Stimulated activated memory B cell treated with anti-CD40 and anti-IgM and Interleukin-4, amounts not matched to agents 10 μg/mL and 1 μg/mL and 100 μg/mL, for 72 hours (primary cell): ENCODE measurements at regions not wholly inside any gene's neighbourhood (a gene's known extent, or its start where the extent isn't known, plus 50 kb on each side); places are given as distances from the start of the nearest gene placed in this dataset.

ENCODE experiments used
- ATAC-seq: fragments of 150-1000 bp; cut with Tn5 transposase; 2 replicates; pipeline ENCODE4 v1.10.0; 2021
- H3K27ac Mint-ChIP-seq: one replicate; pipeline ENCODE4 v1.8.0; 2022; ENCODE audit warnings: mild to moderate bottlenecking, mixed read lengths
- H3K27me3 Mint-ChIP-seq: one replicate; pipeline ENCODE4 v1.8.0; 2022; ENCODE audit warnings: mixed read lengths
- H3K36me3 Mint-ChIP-seq: one replicate; pipeline ENCODE4 v1.8.0; 2022; ENCODE audit warnings: mixed read lengths
- H3K4me1 Mint-ChIP-seq: one replicate; pipeline ENCODE4 v1.8.0; 2022; ENCODE audit warnings: mixed read lengths
- H3K4me3 Mint-ChIP-seq: one replicate; pipeline ENCODE4 v1.8.0; 2022; ENCODE audit warnings: mild to moderate bottlenecking, moderate library complexity, mixed read lengths
- H3K9me3 Mint-ChIP-seq: one replicate; pipeline ENCODE4 v1.8.0; 2022; ENCODE audit warnings: mixed read lengths

GRCh38 chr1:114208714-114209113, 55.0 kb upstream of the SYT6 start:
- H3K4me1 Mint-ChIP-seq, result no peaks in the 10 kb centered on the region
- H3K27ac Mint-ChIP-seq, result no peak overlapping the region
- H3K9me3 Mint-ChIP-seq, result no peaks in the 10 kb centered on the region
- no peak for ATAC-seq
- H3K36me3 Mint-ChIP-seq, result no peaks in the 10 kb centered on the region
- no peak overlapping the region for H3K4me3 Mint-ChIP-seq
- H3K27me3 Mint-ChIP-seq, result peaks cover 48% of the 10 kb centered on the region

- Mint-ChIP-seq H3K36me3 (no peaks in the 10 kb centered on the region), H3K27me3 (peaks cover 49% of the 10 kb centered on the region), H3K9me3 (no peaks in the 10 kb centered on the region), H3K27ac (no peak overlapping the region), H3K4me3 (no peak overlapping the region), H3K4me1 (no peaks in the 10 kb centered on the region)
- peak; percentile 18 for ATAC-seq
These were observed 54.4 kb upstream of the SYT6 start for GRCh38 chr1:114208106-114208505.

- ATAC-seq, result peak; percentile 24
- no peak overlapping the region for H3K4me3 Mint-ChIP-seq
- H3K27ac Mint-ChIP-seq, result no peak overlapping the region
- H3K9me3 Mint-ChIP-seq, result no peaks in the 10 kb centered on the region
- no peaks in the 10 kb centered on the region for H3K4me1 Mint-ChIP-seq
- no peaks in the 10 kb centered on the region for H3K36me3 Mint-ChIP-seq
- peaks cover 44% of the 10 kb centered on the region for H3K27me3 Mint-ChIP-seq
These were observed 54.0 kb upstream of the SYT6 start for GRCh38 chr1:114207635-114208034.

GRCh38 chr1:114206392-114206791, 52.7 kb upstream of the SYT6 start:
- Mint-ChIP-seq H3K27ac (no peak overlapping the region), H3K4me3 (no peak overlapping the region), H3K9me3 (no peaks in the 10 kb centered on the region), H3K4me1 (no peaks in the 10 kb centered on the region), H3K36me3 (no peaks in the 10 kb centered on the region), H3K27me3 (peaks cover 43% of the 10 kb centered on the region)
- no peak for ATAC-seq

- H3K27me3 Mint-ChIP-seq, result peaks cover 33% of the 10 kb centered on the region
- no peaks in the 10 kb centered on the region for H3K4me1 Mint-ChIP-seq
- H3K27ac Mint-ChIP-seq, result no peak overlapping the region
These were observed 50.0 kb upstream of the SYT6 start for GRCh38 chr1:114203595-114204128.

More at GRCh38 chr1:114203595-114204128, 50.0 kb upstream of the SYT6 start:
- Mint-ChIP-seq H3K4me3 (no peak overlapping the region), H3K36me3 (no peaks in the 10 kb centered on the region), H3K9me3 (no peaks in the 10 kb centered on the region)
- no peak for ATAC-seq
